Activated CD4-positive, alpha-beta T cell treated with anti-CD3 and anti-CD28 coated beads, Interleukin-2, amount 10 ng/mL, durations not matched to agents 24 days and 14 days (primary cell): ENCODE measurements at regions not wholly inside any gene's neighbourhood (a gene's known extent, or its start where the extent isn't known, plus 50 kb on each side); places are given as distances from the start of the nearest gene placed in this dataset.
"Not testable (repeated sequence)": the region's sequence is repeated elsewhere in the genome, so short reads cannot be mapped to it uniquely, and the experiment has no call there.

Source experiments
- DNase-seq: peaks from one replicate; pipeline ENCODE4 v3.0.0; 2022
- H3K27ac Mint-ChIP-seq: one replicate; pipeline ENCODE4 v1.8.0; 2022; ENCODE audit warnings: mild to moderate bottlenecking, mixed read lengths
- H3K27me3 Mint-ChIP-seq: one replicate; pipeline ENCODE4 v1.8.0; 2022; ENCODE audit warnings: mixed read lengths
- H3K36me3 Mint-ChIP-seq: one replicate; pipeline ENCODE4 v1.8.0; 2022; ENCODE audit warnings: low read depth, mild to moderate bottlenecking, mixed read lengths
- H3K4me1 Mint-ChIP-seq: one replicate; pipeline ENCODE4 v1.8.0; 2021; ENCODE audit warnings: mixed read lengths
- H3K4me3 Mint-ChIP-seq: one replicate; pipeline ENCODE4 v1.8.0; 2022; ENCODE audit warnings: mild to moderate bottlenecking, moderate library complexity, mixed read lengths
- H3K9me3 Mint-ChIP-seq: one replicate; pipeline ENCODE4 v1.8.0; 2021; ENCODE audit warnings: mixed read lengths
- intact Hi-C: fragments of 100-400 bp; cut with micrococcal nuclease; formaldehyde crosslinking; loops from one replicate; pipeline ENCODE4 v1.15.1; 2023

- H3K9me3 Mint-ChIP-seq, result peaks cover 15% of the 10 kb centered on the region
- peaks cover 8% of the 10 kb centered on the region for H3K27me3 Mint-ChIP-seq
- no peak for DNase-seq
- no peaks in the 10 kb centered on the region for H3K36me3 Mint-ChIP-seq
- intact Hi-C loops, result no loop called here
- no peaks in the 10 kb centered on the region for H3K4me1 Mint-ChIP-seq
- no peak overlapping the region for H3K4me3 Mint-ChIP-seq
- H3K27ac Mint-ChIP-seq, result no peak overlapping the region
Measured at GRCh38 chr5:82560561-82560960, 282.4 kb upstream of the RPS23 start.

GRCh38 chr5:82551840-82552385 is 273.8 kb upstream of the RPS23 start:
- no peaks in the 10 kb centered on the region for H3K36me3 Mint-ChIP-seq
- peaks cover 25% of the 10 kb centered on the region for H3K27me3 Mint-ChIP-seq
- no peak overlapping the region for H3K27ac Mint-ChIP-seq
- H3K4me1 Mint-ChIP-seq, result no peaks in the 10 kb centered on the region
- DNase-seq, result no peak
- H3K4me3 Mint-ChIP-seq, result no peak overlapping the region
- H3K9me3 Mint-ChIP-seq, result peaks cover 3% of the 10 kb centered on the region
- intact Hi-C loops, result no loop called here

- Mint-ChIP-seq H3K27ac (no peak overlapping the region), H3K27me3 (peaks cover 25% of the 10 kb centered on the region), H3K4me3 (no peak overlapping the region), H3K9me3 (peaks cover 3% of the 10 kb centered on the region), H3K36me3 (no peaks in the 10 kb centered on the region), H3K4me1 (no peaks in the 10 kb centered on the region)
- DNase-seq, result no peak
- intact Hi-C loops, result no loop called here
Measured at GRCh38 chr5:82551192-82551591, 273.0 kb upstream of the RPS23 start.

- H3K4me1 Mint-ChIP-seq, result no peaks in the 10 kb centered on the region
- intact Hi-C loops, result no loop called here
- H3K36me3 Mint-ChIP-seq, result no peaks in the 10 kb centered on the region
- peaks cover 23% of the 10 kb centered on the region for H3K27me3 Mint-ChIP-seq
- no peak for DNase-seq
- H3K4me3 Mint-ChIP-seq, result no peak overlapping the region
- peaks cover 12% of the 10 kb centered on the region for H3K9me3 Mint-ChIP-seq
- H3K27ac Mint-ChIP-seq, result no peak overlapping the region
Measured at GRCh38 chr5:82549263-82549662, 271.1 kb upstream of the RPS23 start.

GRCh38 chr5:82544004-82544403 is 265.9 kb upstream of the RPS23 start:
- H3K27ac Mint-ChIP-seq, result no peak overlapping the region
- DNase-seq, result no peak
- no peak overlapping the region for H3K4me3 Mint-ChIP-seq
- H3K36me3 Mint-ChIP-seq, result no peaks in the 10 kb centered on the region
- H3K27me3 Mint-ChIP-seq, result peaks cover 8% of the 10 kb centered on the region
- intact Hi-C loops, result no loop called here
- no peaks in the 10 kb centered on the region for H3K4me1 Mint-ChIP-seq
- H3K9me3 Mint-ChIP-seq, result peaks cover 12% of the 10 kb centered on the region

- no peaks in the 10 kb centered on the region for H3K36me3 Mint-ChIP-seq
- H3K4me3 Mint-ChIP-seq, result no peak overlapping the region
- no peaks in the 10 kb centered on the region for H3K4me1 Mint-ChIP-seq
- H3K27ac Mint-ChIP-seq, result no peak overlapping the region
- H3K27me3 Mint-ChIP-seq, result peaks cover 2% of the 10 kb centered on the region
- peaks cover 8% of the 10 kb centered on the region for H3K9me3 Mint-ChIP-seq
- intact Hi-C loops, result no loop called here
- DNase-seq, result no peak
Measured at GRCh38 chr5:82540301-82540700, 262.1 kb upstream of the RPS23 start.

- peaks cover 3% of the 10 kb centered on the region for H3K9me3 Mint-ChIP-seq
- H3K36me3 Mint-ChIP-seq, result no peaks in the 10 kb centered on the region
- DNase-seq, result no peak
- no peak overlapping the region for H3K4me3 Mint-ChIP-seq
- no peaks in the 10 kb centered on the region for H3K4me1 Mint-ChIP-seq
- no peak overlapping the region for H3K27ac Mint-ChIP-seq
- intact Hi-C loops, result no loop called here
- no peaks in the 10 kb centered on the region for H3K27me3 Mint-ChIP-seq
Measured at GRCh38 chr5:82538339-82539034, 260.3 kb upstream of the RPS23 start.

GRCh38 chr5:82537687-82538306 is 259.6 kb upstream of the RPS23 start:
- Mint-ChIP-seq H3K36me3 (no peaks in the 10 kb centered on the region), H3K4me3 (no peak overlapping the region), H3K9me3 (peaks cover 3% of the 10 kb centered on the region), H3K27me3 (no peaks in the 10 kb centered on the region), H3K27ac (no peak overlapping the region), H3K4me1 (no peaks in the 10 kb centered on the region)
- DNase-seq, result no peak
- intact Hi-C loops, result no loop called here

- Mint-ChIP-seq H3K27ac (no peak overlapping the region), H3K27me3 (no peaks in the 10 kb centered on the region), H3K4me1 (no peaks in the 10 kb centered on the region), H3K9me3 (peaks cover 19% of the 10 kb centered on the region), H3K36me3 (no peaks in the 10 kb centered on the region), H3K4me3 (no peak overlapping the region)
- intact Hi-C loops, result no loop called here
- no peak for DNase-seq
Measured at GRCh38 chr5:82534986-82535385, 256.8 kb upstream of the RPS23 start.

GRCh38 chr5:82532075-82532474 is 253.9 kb upstream of the RPS23 start:
- DNase-seq, H3K27ac Mint-ChIP-seq, H3K4me3 Mint-ChIP-seq, H3K4me1 Mint-ChIP-seq, H3K36me3 Mint-ChIP-seq, H3K27me3 Mint-ChIP-seq, intact Hi-C loops: not testable (repeated sequence)
- peaks cover 31% of the 10 kb centered on the region for H3K9me3 Mint-ChIP-seq

GRCh38 chr5:82526540-82526939 is 248.4 kb upstream of the RPS23 start:
- no peaks in the 10 kb centered on the region for H3K27me3 Mint-ChIP-seq
- intact Hi-C loops, result loop anchor here (5.0 kb wide), 2 partner anchors 151 to 159 kb away; no protein-coding TSS in a partner anchor

GRCh38 chr5:82525626-82526025 is 247.5 kb upstream of the RPS23 start:
- DNase-seq, result no peak
- Mint-ChIP-seq H3K4me1 (peaks cover 11% of the 10 kb centered on the region), H3K9me3 (peaks cover 31% of the 10 kb centered on the region), H3K27me3 (peaks cover 4% of the 10 kb centered on the region), H3K4me3 (no peak overlapping the region), H3K27ac (no peak overlapping the region), H3K36me3 (peaks cover 4% of the 10 kb centered on the region)
- intact Hi-C loops, result loop anchor here (5.0 kb wide), 2 partner anchors 152 to 158 kb away; no protein-coding TSS in a partner anchor

More at GRCh38 chr5:82526540-82526939, 248.4 kb upstream of the RPS23 start:
- no peak for DNase-seq
- Mint-ChIP-seq H3K27ac (no peak overlapping the region), H3K9me3 (peaks cover 32% of the 10 kb centered on the region), H3K4me1 (peaks cover 11% of the 10 kb centered on the region), H3K36me3 (peaks cover 4% of the 10 kb centered on the region), H3K4me3 (no peak overlapping the region)

- intact Hi-C loops, result no loop called here
- Mint-ChIP-seq H3K27ac (no peak overlapping the region), H3K4me3 (no peak overlapping the region), H3K9me3 (peaks cover 30% of the 10 kb centered on the region), H3K36me3 (peaks cover 4% of the 10 kb centered on the region), H3K4me1 (peaks cover 11% of the 10 kb centered on the region), H3K27me3 (peaks cover 7% of the 10 kb centered on the region)
- DNase-seq, result no peak
Measured at GRCh38 chr5:82523633-82524032, 245.5 kb upstream of the RPS23 start.

- peaks cover 2% of the 10 kb centered on the region for H3K36me3 Mint-ChIP-seq
- H3K4me3 Mint-ChIP-seq, result no peak overlapping the region
- DNase-seq, result no peak
- peaks cover 26% of the 10 kb centered on the region for H3K9me3 Mint-ChIP-seq
- peaks cover 11% of the 10 kb centered on the region for H3K4me1 Mint-ChIP-seq
- H3K27ac Mint-ChIP-seq, result no peak overlapping the region
- intact Hi-C loops, result no loop called here
- H3K27me3 Mint-ChIP-seq, result peaks cover 7% of the 10 kb centered on the region
Measured at GRCh38 chr5:82522897-82523296, 244.7 kb upstream of the RPS23 start.
